CD14-positive monocyte (primary cell): ENCODE measurements at regions not wholly inside any gene's neighbourhood (a gene's known extent, or its start where the extent isn't known, plus 50 kb on each side); places are given as distances from the start of the nearest gene placed in this dataset.

Experiments used
- DNase-seq, 3 donors: peaks; one replicate each; pipeline ENCODE4 v3.0.0-alpha.2; 2011 to 2022
- H2AFZ ChIP-seq: 2 replicates; pipeline ENCODE4 v1.6.0; 2012; ENCODE audit warnings: mild to moderate bottlenecking, low read depth, low read length, inconsistent platforms; ENCODE audit not compliant: insufficient read depth, poor library complexity, severe bottlenecking
- H3K27ac ChIP-seq, 2 donors: 1 replicate in 1 of 2; 2 replicates in 1 of 2; pipeline ENCODE4 v1.5.1; 2012 to 2013; ENCODE audit warnings: low read length in 2 of 2, control low read depth in 1 of 2, inconsistent platforms in 1 of 2, low read depth in 1 of 2, mild to moderate bottlenecking in 1 of 2
- H3K27me3 ChIP-seq, 2 donors: one replicate each; pipeline versions ENCODE4 v1.6.0 to v1.6.1; 2011 to 2013; ENCODE audit warnings: low read length in 2 of 2; ENCODE audit not compliant: control insufficient read depth in 2 of 2, insufficient read depth in 2 of 2
- H3K36me3 ChIP-seq, 2 donors: replicated peaks in 1 of 2; 1 replicate in 1 of 2; 2 replicates in 1 of 2; pipeline versions ENCODE4 v1.5.1 to v1.6.1; 2012 to 2013; ENCODE audit warnings: low read length in 2 of 2, control low read depth in 1 of 2, inconsistent platforms in 1 of 2, mild to moderate bottlenecking in 1 of 2; ENCODE audit not compliant: insufficient read depth in 2 of 2, control insufficient read depth in 1 of 2
- H3K4me1 ChIP-seq, 2 donors: 1 replicate in 1 of 2; 2 replicates in 1 of 2; pipeline versions ENCODE4 v1.5.1 to v1.6.1; 2012 to 2013; ENCODE audit warnings: low read length in 2 of 2, control low read depth in 1 of 2, inconsistent platforms in 1 of 2, mild to moderate bottlenecking in 1 of 2, moderate library complexity in 1 of 2; ENCODE audit not compliant: insufficient read depth in 2 of 2, control insufficient read depth in 1 of 2
- H3K4me2 ChIP-seq: replicated peaks from 2 replicates; pipeline ENCODE3; 2012; ENCODE audit warnings: low read length, moderate library complexity, mild to moderate bottlenecking; ENCODE audit not compliant: poor library complexity, severe bottlenecking; ENCODE audit errors: extremely low read depth
- H3K4me3 ChIP-seq, 3 experiments: fragments of 200-600 bp in 1 of 3; sonication (generic) in 1 of 3; replicated peaks in 1 of 3; 1 replicate in 2 of 3; 2 replicates in 1 of 3; pipeline ENCODE4 v1.5.1; 2011 to 2013; ENCODE audit warnings: low read length in 3 of 3, mild to moderate bottlenecking in 3 of 3, control low read depth in 2 of 3, low read depth in 2 of 3, inconsistent platforms in 1 of 3, moderate library complexity in 1 of 3
- H3K79me2 ChIP-seq: 2 replicates; pipeline ENCODE4 v1.6.0; 2012; ENCODE audit warnings: mild to moderate bottlenecking, control low read depth, inconsistent platforms, low read length, moderate library complexity; ENCODE audit not compliant: insufficient read depth
- H3K9ac ChIP-seq: 2 replicates; pipeline ENCODE4 v1.6.0; 2017; ENCODE audit warnings: low read length, mild to moderate bottlenecking; ENCODE audit not compliant: insufficient read depth, poor library complexity, severe bottlenecking
- H3K9me3 ChIP-seq, 2 donors: replicated peaks in 1 of 2; 1 replicate in 1 of 2; 2 replicates in 1 of 2; pipeline versions ENCODE4 v1.5.1 to v1.6.1; 2012 to 2013; ENCODE audit warnings: low read length in 2 of 2, control low read depth in 1 of 2; ENCODE audit not compliant: control insufficient read depth in 1 of 2, insufficient read depth in 1 of 2
- H4K20me1 ChIP-seq: 2 replicates; pipeline ENCODE4 v1.6.0; 2012; ENCODE audit warnings: mild to moderate bottlenecking, low read length, control low read depth, moderate library complexity; ENCODE audit not compliant: insufficient read depth
- H3K27ac Mint-ChIP-seq, 7 donors: one replicate each; pipeline ENCODE4 v1.8.0; 2020; ENCODE audit warnings: mild to moderate bottlenecking in 7 of 7, mixed read lengths in 7 of 7, moderate library complexity in 6 of 7, inconsistent platforms in 2 of 7
- H3K27me3 Mint-ChIP-seq, 3 donors: one replicate each; pipeline ENCODE4 v1.8.0; 2021 to 2022; ENCODE audit warnings: low read depth in 3 of 3, mild to moderate bottlenecking in 3 of 3, mixed read lengths in 3 of 3, moderate library complexity in 3 of 3, inconsistent platforms in 1 of 3
- H3K36me3 Mint-ChIP-seq, 2 donors: one replicate each; pipeline ENCODE4 v1.8.0; 2020; ENCODE audit warnings: mixed read lengths in 2 of 2, inconsistent platforms in 1 of 2, mild to moderate bottlenecking in 1 of 2
- H3K4me1 Mint-ChIP-seq: one replicate; pipeline ENCODE4 v1.8.0; 2020; ENCODE audit warnings: mild to moderate bottlenecking, mixed read lengths
- H3K4me3 Mint-ChIP-seq, 2 donors: one replicate each; pipeline ENCODE4 v1.8.0; 2020; ENCODE audit warnings: mild to moderate bottlenecking in 2 of 2, mixed read lengths in 2 of 2, moderate library complexity in 1 of 2
- H3K9me3 Mint-ChIP-seq, 7 donors: one replicate each; pipeline ENCODE4 v1.8.0; 2020 to 2022; ENCODE audit warnings: mixed read lengths in 7 of 7, mild to moderate bottlenecking in 6 of 7, moderate library complexity in 6 of 7, inconsistent platforms in 2 of 7
- CTCF ChIP-seq: fragments of 200-600 bp; IDR thresholded peaks from one replicate; pipeline ENCODE4 v1.8.0; 2022; ENCODE audit warnings: antibody characterized with exemption, mild to moderate bottlenecking
- WGBS: methylation state at CpG from one replicate; pipeline ENCODE4 v1.1.5; 2013; ENCODE audit warnings: missing lambda C conversion rate; ENCODE audit not compliant: insufficient coverage; 5-methylcytosine and 5-hydroxymethylcytosine counted together
- intact Hi-C, 2 donors: fragments of 100-400 bp; cut with micrococcal nuclease; formaldehyde crosslinking; loops; one replicate each; pipeline versions ENCODE4 v1.15.0 to v1.15.1; 2023

- H3K36me3 Mint-ChIP-seq, result no peaks in the 10 kb centered on the region
- no peak overlapping the region for H2AFZ ChIP-seq
- H3K9me3 Mint-ChIP-seq, result peaks cover 2 to 22% (median 16%) of the 10 kb centered on the region in 7 donors
- H3K27ac Mint-ChIP-seq, result no peak overlapping the region
- H3K4me1 Mint-ChIP-seq, result no peaks in the 10 kb centered on the region
- no peaks in the 10 kb centered on the region for H4K20me1 ChIP-seq
- intact Hi-C loops, result loop anchor here in 1 of 2 donors (5.0 kb wide), 1 partner anchor 291 kb away; no protein-coding TSS in a partner anchor
- no peaks in the 10 kb centered on the region for H3K4me1 ChIP-seq
- no peak overlapping the region for H3K4me2 ChIP-seq
- peaks cover 0 to 1% (median 0%) of the 10 kb centered on the region in 3 donors for H3K27me3 Mint-ChIP-seq
- WGBS, result no CpG with 5 or more reads among the region's 3 CpGs
- H3K27ac ChIP-seq, result no peak overlapping the region
- DNase-seq, result no peak
- H3K4me3 Mint-ChIP-seq, result no peak overlapping the region
- TF ChIP-seq CTCF, result no peak
- H3K9ac ChIP-seq, result no peak overlapping the region
- no peaks in the 10 kb centered on the region for H3K79me2 ChIP-seq
- no peak overlapping the region for H3K4me3 ChIP-seq
- no peaks in the 10 kb centered on the region for H3K27me3 ChIP-seq
- peaks cover 22% of the 10 kb centered on the region in 2 donors for H3K9me3 ChIP-seq
- no peaks in the 10 kb centered on the region for H3K36me3 ChIP-seq
Observed at GRCh38 chr5:93206203-93206602, 374.8 kb downstream of the NR2F1-AS1 start.

- Histone ChIP-seq H3K9ac (no peak overlapping the region), H3K9me3 (peaks cover 9 to 16% of the 10 kb centered on the region in 2 donors), H3K4me2 (no peak overlapping the region), H3K27ac (no peak overlapping the region), H3K4me3 (no peak overlapping the region), H4K20me1 (no peaks in the 10 kb centered on the region), H3K27me3 (no peaks in the 10 kb centered on the region), H2AFZ (no peak overlapping the region), H3K4me1 (no peaks in the 10 kb centered on the region), H3K79me2 (no peaks in the 10 kb centered on the region), H3K36me3 (no peaks in the 10 kb centered on the region)
- no peak for TF ChIP-seq CTCF
- H3K4me3 Mint-ChIP-seq, result no peak overlapping the region
- H3K27ac Mint-ChIP-seq, result no peak overlapping the region
- 100% methylated on average over 2 of the region's 5 CpGs for WGBS
- intact Hi-C loops, result no loop called here
- H3K9me3 Mint-ChIP-seq, result peaks cover 2 to 15% (median 10%) of the 10 kb centered on the region in 7 donors
- no peaks in the 10 kb centered on the region for H3K4me1 Mint-ChIP-seq
- no peaks in the 10 kb centered on the region for H3K36me3 Mint-ChIP-seq
- no peak for DNase-seq
- peaks cover 0 to 1% (median 0%) of the 10 kb centered on the region in 3 donors for H3K27me3 Mint-ChIP-seq
Observed at GRCh38 chr5:93201061-93201460, 380.0 kb downstream of the NR2F1-AS1 start.
